ENCODE measurements at regions not wholly inside any gene's neighbourhood (a gene's known extent, or its start where the extent isn't known, plus 50 kb on each side); places are given as distances from the start of the nearest gene placed in this dataset.

DNA sequence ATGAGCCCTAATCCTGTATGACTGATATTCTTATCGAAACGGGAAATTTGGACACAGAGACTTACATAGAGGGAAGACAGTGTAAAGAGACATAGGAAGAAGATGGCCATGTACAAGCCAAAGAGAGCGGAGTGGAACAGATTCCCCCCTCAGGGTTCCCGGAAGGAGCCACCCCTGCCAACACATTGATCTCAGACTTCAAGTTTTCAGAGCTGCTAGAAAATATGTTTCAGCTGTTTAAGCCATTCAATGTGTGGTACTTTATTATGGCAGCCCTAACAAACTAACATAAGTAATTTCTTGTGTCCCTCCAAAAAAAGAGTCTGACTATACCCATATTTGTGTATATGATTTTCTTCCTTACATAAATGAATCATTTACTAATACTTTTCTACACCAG lies 128.0 kb upstream of the STC2 start:
- H3K36me3 ChIP-seq (replicated peaks; ENCODE audit: insufficient read depth, low read depth), result no peaks in the 10 kb centered on the region
- DNase-seq (ENCODE audit: low spot score), result no peak
- H3K4me2 ChIP-seq, result no peak overlapping the region
- H3K4me1 ChIP-seq (ENCODE audit: insufficient read depth), result no peaks in the 10 kb centered on the region
- WGBS (ENCODE audit: low lambda C conversion rate, missing lambda C conversion rate), result 95% methylated on average over 4 of the region's 4 CpGs
- H3K4me3 ChIP-seq, result no peak overlapping the region
- H3K9me3 ChIP-seq (ENCODE audit: low read depth), result no peaks in the 10 kb centered on the region
- H2AFZ ChIP-seq, result no peak overlapping the region
- H3K9me2 ChIP-seq (replicated peaks; ENCODE audit: insufficient read depth), result no peaks in the 10 kb centered on the region
- no peak for TF ChIP-seq EZH2phosphoT487 (IDR thresholded peaks at IDR 0.05; ENCODE audit: low read depth, severe bottlenecking, unreplicated experiment)
- TF ChIP-seq CTCF (IDR thresholded peaks at IDR 0.05; ENCODE audit: poor library complexity), result no peak
- no peak for TF ChIP-seq EZH2 (IDR thresholded peaks at IDR 0.05; ENCODE audit: borderline replicate concordance)
- no peaks in the 10 kb centered on the region for H4K20me1 ChIP-seq (ENCODE audit: insufficient read depth, poor library complexity, severe bottlenecking)
- H3K79me2 ChIP-seq, result no peaks in the 10 kb centered on the region
- no peaks in the 10 kb centered on the region for H3K27me3 ChIP-seq
- H3K27ac ChIP-seq, result peak overlapping the region; percentile 65

DNA sequence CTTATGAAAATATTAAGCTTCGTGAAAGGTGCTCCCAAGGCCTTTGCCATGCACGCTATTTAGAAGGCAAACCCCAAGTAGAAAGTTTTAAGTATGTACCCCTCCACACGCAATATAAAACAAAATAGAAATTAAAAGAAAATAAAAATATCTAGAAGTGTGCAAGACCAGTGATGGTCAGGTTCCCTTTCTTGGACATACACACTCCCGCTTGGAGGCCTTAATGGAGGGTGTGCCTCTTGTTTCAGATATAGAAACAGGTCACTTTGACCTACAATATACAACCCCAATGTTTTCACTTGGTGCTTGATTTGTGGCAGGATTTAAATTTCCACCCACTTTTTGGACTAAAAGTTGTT lies 127.4 kb upstream of the STC2 start:
- WGBS (ENCODE audit: low lambda C conversion rate, missing lambda C conversion rate), result 83% methylated on average over 4 of the region's 4 CpGs

GRCh38 chr5:173454736-173455598 lies 126.8 kb upstream of the STC2 start:
- no peaks in the 10 kb centered on the region for H3K36me3 ChIP-seq (replicated peaks; ENCODE audit: insufficient read depth, low read depth)
- H3K9me3 ChIP-seq (ENCODE audit: low read depth), result no peaks in the 10 kb centered on the region
- H3K4me1 ChIP-seq (ENCODE audit: insufficient read depth), result no peaks in the 10 kb centered on the region
- no peak overlapping the region for H3K4me3 ChIP-seq
- H3K79me2 ChIP-seq, result no peaks in the 10 kb centered on the region
- no peak for TF ChIP-seq EZH2 (IDR thresholded peaks at IDR 0.05; ENCODE audit: borderline replicate concordance)
- no peak for TF ChIP-seq EZH2phosphoT487 (IDR thresholded peaks at IDR 0.05; ENCODE audit: low read depth, severe bottlenecking, unreplicated experiment)
- TF ChIP-seq CTCF (IDR thresholded peaks at IDR 0.05; ENCODE audit: poor library complexity), result no peak
- H2AFZ ChIP-seq, result no peak overlapping the region
- H3K27me3 ChIP-seq, result no peaks in the 10 kb centered on the region
- 63% methylated on average over 10 of the region's 10 CpGs for WGBS (ENCODE audit: low lambda C conversion rate, missing lambda C conversion rate)
- DNase-seq (ENCODE audit: low spot score), result peak; percentile 65
- H3K9me2 ChIP-seq (replicated peaks; ENCODE audit: insufficient read depth), result no peaks in the 10 kb centered on the region
- H3K27ac ChIP-seq, result peak overlapping the region; percentile 81
- H3K4me2 ChIP-seq, result no peak overlapping the region
- H4K20me1 ChIP-seq (ENCODE audit: insufficient read depth, poor library complexity, severe bottlenecking), result no peaks in the 10 kb centered on the region

More for the DNA sequence above, 127.4 kb upstream of the STC2 start:
- no peak for DNase-seq (ENCODE audit: low spot score)
- Histone ChIP-seq H4K20me1 (ENCODE audit: insufficient read depth, poor library complexity, severe bottlenecking) (no peaks in the 10 kb centered on the region), H3K4me3 (no peak overlapping the region), H3K79me2 (no peaks in the 10 kb centered on the region), H3K9me3 (ENCODE audit: low read depth) (no peaks in the 10 kb centered on the region), H3K4me2 (no peak overlapping the region), H3K9me2 (replicated peaks; ENCODE audit: insufficient read depth) (no peaks in the 10 kb centered on the region), H3K27me3 (no peaks in the 10 kb centered on the region), H3K4me1 (ENCODE audit: insufficient read depth) (no peaks in the 10 kb centered on the region), H2AFZ (no peak overlapping the region), H3K27ac (peak overlapping the region; percentile 65), H3K36me3 (replicated peaks; ENCODE audit: insufficient read depth, low read depth) (no peaks in the 10 kb centered on the region)
- TF ChIP-seq EZH2phosphoT487 (IDR thresholded peaks at IDR 0.05; ENCODE audit: low read depth, severe bottlenecking, unreplicated experiment), result no peak
- TF ChIP-seq EZH2 (IDR thresholded peaks at IDR 0.05; ENCODE audit: borderline replicate concordance), result no peak
- TF ChIP-seq CTCF (IDR thresholded peaks at IDR 0.05; ENCODE audit: poor library complexity), result no peak

All from hepatocyte (in vitro differentiated cells).